Mesenchymal stem cell (in vitro differentiated cells and primary cell): ENCODE measurements at regions not wholly inside any gene's neighbourhood (a gene's known extent, or its start where the extent isn't known, plus 50 kb on each side); places are given as distances from the start of the nearest gene placed in this dataset.
"Not testable (repeated sequence)": the region's sequence is repeated elsewhere in the genome, so short reads cannot be mapped to it uniquely, and the experiment has no call there.

Source experiments
- DNase-seq: peaks from one replicate; pipeline ENCODE4 v3.0.0-alpha.2; 2013
- H2AFZ ChIP-seq: one replicate; pipeline ENCODE4 v1.6.1; 2013; ENCODE audit warnings: low read depth, mild to moderate bottlenecking, control low read depth, inconsistent platforms, low read length, moderate library complexity
- H2AK5ac ChIP-seq: 2 replicates; pipeline ENCODE4 v1.6.1; 2013; ENCODE audit warnings: low read length, moderate library complexity, mild to moderate bottlenecking, inconsistent platforms; ENCODE audit not compliant: severe bottlenecking
- H2BK120ac ChIP-seq: one replicate; pipeline ENCODE4 v1.6.1; 2013; ENCODE audit warnings: low read depth, mild to moderate bottlenecking, inconsistent platforms, low read length, moderate library complexity
- H2BK12ac ChIP-seq, 2 experiments: one replicate each; pipeline ENCODE4 v1.6.1; 2013; ENCODE audit warnings: inconsistent platforms in 2 of 2, low read length in 2 of 2, mild to moderate bottlenecking in 2 of 2, moderate library complexity in 2 of 2, control low read depth in 1 of 2
- H2BK15ac ChIP-seq: one replicate; pipeline ENCODE4 v1.6.1; 2013; ENCODE audit warnings: mild to moderate bottlenecking, low read depth, inconsistent platforms; ENCODE audit not compliant: poor library complexity, severe bottlenecking
- H2BK5ac ChIP-seq: 2 replicates; pipeline ENCODE4 v1.6.1; 2013; ENCODE audit warnings: low read depth, mild to moderate bottlenecking, low read length, control low read depth, inconsistent platforms; ENCODE audit not compliant: poor library complexity, severe bottlenecking
- H3K14ac ChIP-seq, 2 experiments: one replicate each; pipeline ENCODE4 v1.6.1; 2013; ENCODE audit warnings: inconsistent platforms in 2 of 2, low read length in 2 of 2, control low read depth in 1 of 2, mild to moderate bottlenecking in 1 of 2, moderate library complexity in 1 of 2
- H3K18ac ChIP-seq, 2 experiments: one replicate each; pipeline ENCODE4 v1.6.1; 2013; ENCODE audit warnings: inconsistent platforms in 2 of 2, low read length in 2 of 2, control low read depth in 1 of 2, low read depth in 1 of 2, mild to moderate bottlenecking in 1 of 2
- H3K23ac ChIP-seq, 2 experiments: one replicate each; pipeline ENCODE4 v1.6.1; 2013; ENCODE audit warnings: inconsistent platforms in 2 of 2, low read length in 2 of 2, mild to moderate bottlenecking in 2 of 2, moderate library complexity in 2 of 2, control low read depth in 1 of 2
- H3K27ac ChIP-seq: 2 replicates; pipeline ENCODE4 v1.5.1; 2013; ENCODE audit warnings: mild to moderate bottlenecking, moderate library complexity, low read length, control low read depth, inconsistent platforms; ENCODE audit not compliant: poor library complexity, severe bottlenecking
- H3K27me3 ChIP-seq, 2 experiments: 2 replicates each; pipeline versions ENCODE4 v1.6.1 to v1.7.0; 2013; ENCODE audit warnings: low read length in 2 of 2, mild to moderate bottlenecking in 2 of 2, moderate library complexity in 2 of 2, control low read depth in 1 of 2, inconsistent platforms in 1 of 2; ENCODE audit not compliant: control insufficient read depth in 1 of 2, insufficient read depth in 1 of 2
- H3K36me3 ChIP-seq, 2 experiments: 2 replicates each; pipeline versions ENCODE4 v1.6.1 to v1.7.0; 2013; ENCODE audit warnings: low read length in 2 of 2, control low read depth in 1 of 2, inconsistent platforms in 1 of 2, low read depth in 1 of 2, mild to moderate bottlenecking in 1 of 2; ENCODE audit not compliant: insufficient read depth in 2 of 2, control insufficient read depth in 1 of 2
- H3K4ac ChIP-seq, 2 experiments: one replicate each; pipeline ENCODE4 v1.6.1; 2013; ENCODE audit warnings: inconsistent platforms in 2 of 2, low read length in 2 of 2, mild to moderate bottlenecking in 2 of 2, moderate library complexity in 2 of 2, control low read depth in 1 of 2, low read depth in 1 of 2
- H3K4me1 ChIP-seq: 2 replicates; pipeline ENCODE4 v1.6.1; 2013; ENCODE audit warnings: low read depth, low read length, control low read depth; ENCODE audit not compliant: control insufficient read depth, insufficient read depth
- H3K4me2 ChIP-seq: 2 replicates; pipeline ENCODE4 v1.6.1; 2013; ENCODE audit warnings: low read length, mild to moderate bottlenecking, inconsistent platforms; ENCODE audit not compliant: poor library complexity, severe bottlenecking
- H3K4me3 ChIP-seq, 2 experiments: 2 replicates each; pipeline versions ENCODE4 v1.5.1 to v1.7.0; 2013; ENCODE audit warnings: low read length in 2 of 2, mild to moderate bottlenecking in 2 of 2, control low read depth in 1 of 2, low read depth in 1 of 2; ENCODE audit not compliant: insufficient read depth in 1 of 2
- H3K79me1 ChIP-seq: replicated peaks from 2 replicates; pipeline ENCODE4 v1.6.1; 2013; ENCODE audit warnings: mild to moderate bottlenecking, control low read depth, low read length, inconsistent platforms; ENCODE audit not compliant: poor library complexity, severe bottlenecking
- H3K9ac ChIP-seq: 2 replicates; pipeline ENCODE4 v1.7.0; 2013; ENCODE audit warnings: mild to moderate bottlenecking, low read length, moderate library complexity
- H3K9me3 ChIP-seq: 2 replicates; pipeline ENCODE4 v1.7.0; 2013; ENCODE audit warnings: mild to moderate bottlenecking, low read length; ENCODE audit not compliant: control insufficient read depth
- H4K8ac ChIP-seq: one replicate; pipeline ENCODE4 v1.6.1; 2013; ENCODE audit warnings: inconsistent platforms, mild to moderate bottlenecking, low read length, moderate library complexity
- H4K91ac ChIP-seq: one replicate; pipeline ENCODE4 v1.6.1; 2013; ENCODE audit warnings: mild to moderate bottlenecking, low read length, inconsistent platforms
- WGBS: methylation state at CpG from one replicate; pipeline ENCODE4 v1.1.7; 2013; ENCODE audit warnings: mixed read lengths; 5-methylcytosine and 5-hydroxymethylcytosine counted together

GRCh38 chr9:66711553-66711952 lies 189.0 kb upstream of the ZNF658 start:
- not testable (repeated sequence) for H3K79me1 ChIP-seq, H2BK5ac ChIP-seq, H3K9ac ChIP-seq, H3K27me3 ChIP-seq, H2BK15ac ChIP-seq, H2BK12ac ChIP-seq, H4K8ac ChIP-seq, H2AK5ac ChIP-seq, H2AFZ ChIP-seq, H4K91ac ChIP-seq, H3K36me3 ChIP-seq, H3K18ac ChIP-seq, H3K4me2 ChIP-seq, H3K4ac ChIP-seq, H3K4me1 ChIP-seq, H3K27ac ChIP-seq, H3K9me3 ChIP-seq, H3K23ac ChIP-seq, H3K14ac ChIP-seq, H3K4me3 ChIP-seq, DNase-seq, H2BK120ac ChIP-seq
- no CpG with 5 or more reads among the region's 6 CpGs for WGBS

DNA sequence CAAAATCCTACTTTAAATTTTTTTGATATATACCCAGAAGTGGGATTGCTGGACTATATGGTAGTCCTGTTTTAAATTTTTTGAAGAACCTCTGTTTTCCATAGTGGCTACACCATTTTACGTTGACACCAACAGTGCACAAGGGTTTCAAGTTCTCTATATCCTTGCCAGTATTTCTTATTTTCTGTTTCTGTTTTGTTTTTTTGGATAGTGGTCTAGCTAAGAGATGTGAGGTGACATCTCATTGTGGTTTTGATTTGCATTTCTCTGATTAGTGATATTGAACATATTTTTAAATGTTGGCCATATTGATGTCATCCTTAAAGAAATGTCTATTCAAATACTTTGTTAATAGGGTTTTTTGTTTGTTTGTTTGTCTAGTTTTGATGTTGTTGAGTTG lies 187.7 kb upstream of the ZNF658 start:
- not testable (repeated sequence) for H3K23ac ChIP-seq, H2BK12ac ChIP-seq, H2AFZ ChIP-seq, H3K79me1 ChIP-seq, H4K8ac ChIP-seq, H3K27me3 ChIP-seq, H3K9me3 ChIP-seq, H2BK5ac ChIP-seq, H3K18ac ChIP-seq, H3K4ac ChIP-seq, H3K4me1 ChIP-seq, H2BK15ac ChIP-seq, H3K27ac ChIP-seq, H2AK5ac ChIP-seq, H2BK120ac ChIP-seq, H3K4me3 ChIP-seq, H4K91ac ChIP-seq, H3K9ac ChIP-seq, H3K4me2 ChIP-seq, H3K36me3 ChIP-seq, H3K14ac ChIP-seq, DNase-seq
- WGBS: no CpG with 5 or more reads among the region's 1 CpG

- not testable (repeated sequence) for DNase-seq, H3K4me2 ChIP-seq, H2AK5ac ChIP-seq, H2BK12ac ChIP-seq, H3K27ac ChIP-seq, H3K9ac ChIP-seq, H2AFZ ChIP-seq, H3K4ac ChIP-seq, H3K4me3 ChIP-seq, H4K91ac ChIP-seq, H2BK120ac ChIP-seq, H3K4me1 ChIP-seq, H3K18ac ChIP-seq, H2BK15ac ChIP-seq, H3K23ac ChIP-seq, H3K79me1 ChIP-seq, H3K36me3 ChIP-seq, H2BK5ac ChIP-seq, H3K9me3 ChIP-seq, H3K27me3 ChIP-seq, H3K14ac ChIP-seq, H4K8ac ChIP-seq
- no CpG with 5 or more reads among the region's 8 CpGs for WGBS
These were observed 187.0 kb upstream of the ZNF658 start for GRCh38 chr9:66713552-66713951.

DNA sequence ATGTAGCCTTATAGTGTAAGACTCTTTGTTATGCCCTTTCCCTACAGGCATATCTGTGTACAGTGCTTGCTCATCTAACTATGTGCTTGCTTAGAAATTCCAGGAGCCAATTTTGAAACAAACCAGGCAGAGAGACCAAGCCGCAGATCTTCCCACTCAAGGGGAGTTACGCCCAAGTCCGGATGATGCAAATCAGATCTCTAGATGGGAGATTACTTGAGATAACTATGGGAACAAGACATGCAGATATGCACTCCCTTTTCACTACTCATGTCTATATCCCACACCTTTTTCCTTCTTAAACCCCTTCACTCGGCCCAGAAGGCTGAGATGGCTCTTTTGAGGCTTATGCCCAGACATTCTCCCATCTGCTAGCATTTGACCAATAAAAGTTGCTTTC lies 179.7 kb upstream of the ZNF658 start:
- not testable (repeated sequence) for H3K14ac ChIP-seq, H3K9ac ChIP-seq, H2AFZ ChIP-seq, H2BK12ac ChIP-seq, H3K18ac ChIP-seq, H3K23ac ChIP-seq, H3K4me3 ChIP-seq, H4K91ac ChIP-seq, H3K79me1 ChIP-seq, H3K9me3 ChIP-seq, H4K8ac ChIP-seq, H2BK15ac ChIP-seq, H3K36me3 ChIP-seq, H3K4me1 ChIP-seq, H2BK120ac ChIP-seq, H2BK5ac ChIP-seq, H3K27me3 ChIP-seq, DNase-seq, H3K4me2 ChIP-seq, H3K4ac ChIP-seq, H3K27ac ChIP-seq, H2AK5ac ChIP-seq
- no CpG with 5 or more reads among the region's 4 CpGs for WGBS
